ENCODE measurements at regions not wholly inside any gene's neighbourhood (a gene's known extent, or its start where the extent isn't known, plus 50 kb on each side); places are given as distances from the start of the nearest gene placed in this dataset.

GRCh38 chr14:81936348-81936747, 402.7 kb upstream of the SEL1L start:
- no peaks in the 10 kb centered on the region for H3K27me3 ChIP-seq
- no peaks in the 10 kb centered on the region for H3K4me1 ChIP-seq
- no peak for DNase-seq (ENCODE audit: extremely low spot score in 2 of 2)
- H3K36me3 ChIP-seq: no peaks in the 10 kb centered on the region
- TF ChIP-seq CTCF (IDR thresholded peaks at IDR 0.05) (no peak), POLR2AphosphoS5 (IDR thresholded peaks at IDR 0.05; ENCODE audit: insufficient read depth in 1 of 2, low read depth in 1 of 2) (no peak), POLR2A (IDR thresholded peaks at IDR 0.05) (no peak)
- intact Hi-C loops (cut with DNase I): no loop called here
- no peak overlapping the region for H3K4me3 ChIP-seq
- H3K27ac ChIP-seq: no peak overlapping the region
- H3K9me3 ChIP-seq: no peaks in the 10 kb centered on the region

- H3K4me1 ChIP-seq: no peaks in the 10 kb centered on the region
- H3K27ac ChIP-seq: no peak overlapping the region
- H3K36me3 ChIP-seq: no peaks in the 10 kb centered on the region
- intact Hi-C loops (cut with DNase I): no loop called here
- TF ChIP-seq POLR2A (IDR thresholded peaks at IDR 0.05): no peak
- no peak for TF ChIP-seq POLR2AphosphoS5 (IDR thresholded peaks at IDR 0.05; ENCODE audit: insufficient read depth in 1 of 2, low read depth in 1 of 2)
- TF ChIP-seq CTCF (IDR thresholded peaks at IDR 0.05): no peak
- no peak overlapping the region for H3K4me3 ChIP-seq
- H3K27me3 ChIP-seq: no peaks in the 10 kb centered on the region
- H3K9me3 ChIP-seq: no peaks in the 10 kb centered on the region
- DNase-seq (ENCODE audit: extremely low spot score in 2 of 2): no peak
Measured at GRCh38 chr14:81936902-81937301, 403.2 kb upstream of the SEL1L start.

GRCh38 chr14:81938341-81938740, 404.7 kb upstream of the SEL1L start:
- Histone ChIP-seq H3K36me3 (no peaks in the 10 kb centered on the region), H3K27ac (no peak overlapping the region), H3K27me3 (no peaks in the 10 kb centered on the region), H3K4me1 (no peaks in the 10 kb centered on the region), H3K4me3 (no peak overlapping the region), H3K9me3 (no peaks in the 10 kb centered on the region)
- intact Hi-C loops (cut with DNase I): no loop called here
- no peak for DNase-seq (ENCODE audit: extremely low spot score in 2 of 2)
- TF ChIP-seq POLR2AphosphoS5 (IDR thresholded peaks at IDR 0.05; ENCODE audit: insufficient read depth in 1 of 2, low read depth in 1 of 2): no peak
- TF ChIP-seq POLR2A (IDR thresholded peaks at IDR 0.05): no peak
- no peak for TF ChIP-seq CTCF (IDR thresholded peaks at IDR 0.05)

DNA sequence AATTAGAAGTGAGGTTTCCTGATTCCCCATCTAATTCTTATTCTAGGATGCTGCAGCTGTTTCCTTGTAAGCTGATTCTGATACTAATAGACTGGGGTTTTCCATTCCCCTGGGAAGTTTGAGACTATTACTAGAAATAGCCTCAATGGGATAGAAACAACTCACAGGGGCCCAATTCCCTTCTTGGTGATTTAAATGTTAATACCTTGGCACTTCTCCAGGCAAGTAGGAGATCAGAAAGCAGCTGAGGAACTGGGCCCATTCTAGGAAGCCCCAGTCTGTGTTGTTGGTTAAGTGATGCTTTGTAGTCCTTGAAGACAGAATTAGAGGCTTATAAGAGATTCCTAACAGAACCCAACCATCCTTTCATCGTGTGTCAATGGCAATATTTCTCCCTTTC, 407.0 kb upstream of the SEL1L start:
- Histone ChIP-seq H3K36me3 (no peaks in the 10 kb centered on the region), H3K27me3 (no peaks in the 10 kb centered on the region), H3K9me3 (no peaks in the 10 kb centered on the region), H3K4me1 (no peaks in the 10 kb centered on the region), H3K4me3 (no peak overlapping the region), H3K27ac (no peak overlapping the region)
- TF ChIP-seq POLR2A (IDR thresholded peaks at IDR 0.05) (no peak), CTCF (IDR thresholded peaks at IDR 0.05) (no peak), POLR2AphosphoS5 (IDR thresholded peaks at IDR 0.05; ENCODE audit: insufficient read depth in 1 of 2, low read depth in 1 of 2) (no peak)
- DNase-seq (ENCODE audit: extremely low spot score in 2 of 2): no peak
- intact Hi-C loops (cut with DNase I): no loop called here

DNA sequence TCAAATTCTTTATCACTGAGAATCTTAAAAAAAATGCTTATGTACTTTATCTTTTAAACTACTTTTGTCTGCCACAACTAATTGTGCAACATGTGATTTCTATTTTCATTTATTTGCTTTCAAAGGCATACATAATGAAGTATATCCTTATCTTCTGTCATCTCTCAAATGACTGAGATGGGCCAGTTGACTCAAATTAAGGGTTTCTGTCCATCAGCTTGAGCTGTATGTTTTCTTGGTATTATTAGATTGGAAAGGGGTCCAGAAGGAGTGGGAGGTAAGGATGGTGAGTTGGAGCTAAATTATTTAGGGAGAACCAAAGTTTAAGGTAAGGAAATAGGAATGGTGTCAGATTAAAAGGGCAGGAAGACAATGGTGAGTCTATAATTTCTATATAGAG, 408.4 kb upstream of the SEL1L start:
- Histone ChIP-seq H3K36me3 (no peaks in the 10 kb centered on the region), H3K4me1 (no peaks in the 10 kb centered on the region), H3K4me3 (no peak overlapping the region), H3K9me3 (no peaks in the 10 kb centered on the region), H3K27me3 (no peaks in the 10 kb centered on the region), H3K27ac (no peak overlapping the region)
- DNase-seq (ENCODE audit: extremely low spot score in 2 of 2): no peak
- intact Hi-C loops (cut with DNase I): no loop called here
- no peak for TF ChIP-seq POLR2AphosphoS5 (IDR thresholded peaks at IDR 0.05; ENCODE audit: insufficient read depth in 1 of 2, low read depth in 1 of 2)
- no peak for TF ChIP-seq CTCF (IDR thresholded peaks at IDR 0.05)
- TF ChIP-seq POLR2A (IDR thresholded peaks at IDR 0.05): no peak

Data from vagina (tissue), 2 donors.